Activated naive CD4-positive, alpha-beta T cell treated with anti-CD3 and anti-CD28 coated beads, Interleukin-2, amount 10 ng/mL, durations not matched to agents 7 days and 5 days (primary cell): ENCODE measurements at regions not wholly inside any gene's neighbourhood (a gene's known extent, or its start where the extent isn't known, plus 50 kb on each side); places are given as distances from the start of the nearest gene placed in this dataset.

Source experiments
- CTCF ChIA-PET: fragments of 350-600 bp; sonication (Branson Sonifier 250); formaldehyde crosslinking; loops from one replicate; lab custom pipeline; 2021; ENCODE audit warnings: antibody characterized with exemption; lab: Charles Lee
- DNase-seq: peaks from one replicate; pipeline ENCODE4 v3.0.0-alpha.2; 2020
- H3K27ac Mint-ChIP-seq: one replicate; pipeline ENCODE4 v1.8.0; 2021; ENCODE audit warnings: mild to moderate bottlenecking, moderate library complexity, mixed read lengths
- H3K27me3 Mint-ChIP-seq: one replicate; pipeline ENCODE4 v1.8.0; 2021; ENCODE audit warnings: mild to moderate bottlenecking, mixed read lengths
- H3K36me3 Mint-ChIP-seq: one replicate; pipeline ENCODE4 v1.8.0; 2021; ENCODE audit warnings: mixed read lengths
- H3K4me1 Mint-ChIP-seq: one replicate; pipeline ENCODE4 v1.8.0; 2021; ENCODE audit warnings: mixed read lengths
- H3K4me3 Mint-ChIP-seq: one replicate; pipeline ENCODE4 v1.8.0; 2021; ENCODE audit warnings: mild to moderate bottlenecking, moderate library complexity, mixed read lengths
- H3K9me3 Mint-ChIP-seq: one replicate; pipeline ENCODE4 v1.8.0; 2021; ENCODE audit warnings: mixed read lengths

- Mint-ChIP-seq H3K36me3 (no peaks in the 10 kb centered on the region), H3K9me3 (no peaks in the 10 kb centered on the region), H3K4me3 (no peak overlapping the region), H3K27me3 (peaks cover 4% of the 10 kb centered on the region), H3K4me1 (peaks cover 17% of the 10 kb centered on the region), H3K27ac (no peak overlapping the region)
- CTCF ChIA-PET, result no interaction called here
- DNase-seq, result no peak
Measured at GRCh38 chrX:16472345-16472744, 177.6 kb upstream of the S100G start.

- H3K27me3 Mint-ChIP-seq, result no peaks in the 10 kb centered on the region
- H3K27ac Mint-ChIP-seq, result no peak overlapping the region
- H3K4me3 Mint-ChIP-seq, result no peak overlapping the region
- CTCF ChIA-PET, result no interaction called here
- no peaks in the 10 kb centered on the region for H3K9me3 Mint-ChIP-seq
- peaks cover 17% of the 10 kb centered on the region for H3K4me1 Mint-ChIP-seq
- DNase-seq, result no peak
- no peaks in the 10 kb centered on the region for H3K36me3 Mint-ChIP-seq
Measured at GRCh38 chrX:16474511-16474910, 175.4 kb upstream of the S100G start.

- no peak for DNase-seq
- CTCF ChIA-PET, result no interaction called here
- Mint-ChIP-seq H3K4me3 (no peak overlapping the region), H3K4me1 (peaks cover 16% of the 10 kb centered on the region), H3K27ac (no peak overlapping the region), H3K9me3 (no peaks in the 10 kb centered on the region), H3K27me3 (no peaks in the 10 kb centered on the region), H3K36me3 (no peaks in the 10 kb centered on the region)
Measured at GRCh38 chrX:16476009-16476408, 173.9 kb upstream of the S100G start.

- CTCF ChIA-PET, result no interaction called here
Measured at GRCh38 chrX:16476692-16477091, 173.3 kb upstream of the S100G start.

DNA sequence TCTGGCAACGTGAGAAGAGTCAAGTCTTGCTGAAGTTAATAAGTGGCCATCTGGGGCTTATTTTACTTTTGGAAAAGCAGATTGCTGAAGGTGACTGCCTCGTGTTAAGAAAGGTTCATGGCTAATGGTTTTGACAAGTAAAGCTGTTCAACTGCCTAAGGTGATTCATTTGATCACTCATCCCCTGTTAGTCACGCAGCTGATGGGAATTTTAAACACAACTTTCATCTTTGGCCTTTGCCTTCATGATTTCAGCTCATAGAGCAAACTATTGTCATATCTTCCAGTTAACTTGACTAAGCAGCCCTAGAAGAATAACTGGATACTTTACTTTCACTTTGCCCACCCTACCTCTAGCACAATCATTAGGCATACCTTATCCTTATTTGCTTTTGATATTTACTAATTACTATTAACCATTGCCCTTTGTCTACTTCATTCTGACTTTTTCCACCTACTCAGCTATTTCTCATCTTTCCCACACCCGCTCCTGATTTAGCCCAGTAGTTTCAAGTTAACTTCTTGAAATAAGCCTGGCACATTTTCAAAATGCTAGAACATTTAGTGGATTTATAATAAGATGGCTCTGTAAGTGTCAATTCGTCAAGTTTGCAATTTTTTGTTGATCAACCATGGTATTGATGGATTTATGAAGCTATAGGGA, 170.6 kb upstream of the S100G start:
- Mint-ChIP-seq H3K36me3 (peaks cover 1% of the 10 kb centered on the region), H3K4me1 (peaks cover 9% of the 10 kb centered on the region), H3K27me3 (no peaks in the 10 kb centered on the region), H3K27ac (no peak overlapping the region), H3K9me3 (no peaks in the 10 kb centered on the region), H3K4me3 (no peak overlapping the region)
- CTCF ChIA-PET, result no interaction called here
- no peak for DNase-seq

More at GRCh38 chrX:16476692-16477091, 173.3 kb upstream of the S100G start:
- no peak overlapping the region for H3K4me3 Mint-ChIP-seq
- H3K27ac Mint-ChIP-seq, result no peak overlapping the region
- no peaks in the 10 kb centered on the region for H3K9me3 Mint-ChIP-seq
- H3K36me3 Mint-ChIP-seq, result no peaks in the 10 kb centered on the region
- peaks cover 12% of the 10 kb centered on the region for H3K4me1 Mint-ChIP-seq
- no peak for DNase-seq
- H3K27me3 Mint-ChIP-seq, result no peaks in the 10 kb centered on the region

GRCh38 chrX:16480049-16480448, 169.9 kb upstream of the S100G start:
- Mint-ChIP-seq H3K27ac (no peak overlapping the region), H3K9me3 (no peaks in the 10 kb centered on the region), H3K36me3 (peaks cover 1% of the 10 kb centered on the region), H3K4me3 (no peak overlapping the region), H3K4me1 (peaks cover 16% of the 10 kb centered on the region), H3K27me3 (no peaks in the 10 kb centered on the region)
- no peak for DNase-seq
- CTCF ChIA-PET, result no interaction called here

DNA sequence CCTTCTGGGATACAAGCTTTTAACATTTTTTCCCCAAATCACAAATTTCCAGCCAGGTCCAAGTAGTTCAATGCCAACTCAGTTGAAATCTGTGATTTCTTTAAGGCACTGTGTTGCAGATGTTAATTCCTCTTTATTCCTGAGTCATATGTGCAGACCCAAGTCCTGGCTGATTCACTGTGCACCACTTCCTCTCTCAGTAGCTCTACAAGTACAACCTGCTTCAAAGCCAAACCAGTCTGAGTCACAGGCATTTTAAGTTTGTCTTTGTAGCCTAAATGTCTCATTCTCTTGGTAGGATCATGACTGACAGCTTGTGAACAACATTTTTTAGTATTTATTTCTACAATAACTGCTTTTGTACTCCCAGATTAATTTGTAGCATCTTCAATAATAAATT, 165.6 kb upstream of the S100G start:
- H3K36me3 Mint-ChIP-seq, result peaks cover 1% of the 10 kb centered on the region
- peaks cover 16% of the 10 kb centered on the region for H3K4me1 Mint-ChIP-seq
- H3K4me3 Mint-ChIP-seq, result no peak overlapping the region
- no peaks in the 10 kb centered on the region for H3K9me3 Mint-ChIP-seq
- DNase-seq, result peak; percentile 34
- no peaks in the 10 kb centered on the region for H3K27me3 Mint-ChIP-seq
- peak overlapping the region; percentile 60 for H3K27ac Mint-ChIP-seq
- CTCF ChIA-PET, result no interaction called here

- CTCF ChIA-PET, result no interaction called here
- no peak overlapping the region for H3K27ac Mint-ChIP-seq
- H3K9me3 Mint-ChIP-seq, result no peaks in the 10 kb centered on the region
- H3K36me3 Mint-ChIP-seq, result peaks cover 1% of the 10 kb centered on the region
- H3K4me3 Mint-ChIP-seq, result no peak overlapping the region
- no peaks in the 10 kb centered on the region for H3K27me3 Mint-ChIP-seq
- H3K4me1 Mint-ChIP-seq, result peaks cover 16% of the 10 kb centered on the region
- no peak for DNase-seq
Measured at GRCh38 chrX:16487620-16488385, 162.2 kb upstream of the S100G start.

DNA sequence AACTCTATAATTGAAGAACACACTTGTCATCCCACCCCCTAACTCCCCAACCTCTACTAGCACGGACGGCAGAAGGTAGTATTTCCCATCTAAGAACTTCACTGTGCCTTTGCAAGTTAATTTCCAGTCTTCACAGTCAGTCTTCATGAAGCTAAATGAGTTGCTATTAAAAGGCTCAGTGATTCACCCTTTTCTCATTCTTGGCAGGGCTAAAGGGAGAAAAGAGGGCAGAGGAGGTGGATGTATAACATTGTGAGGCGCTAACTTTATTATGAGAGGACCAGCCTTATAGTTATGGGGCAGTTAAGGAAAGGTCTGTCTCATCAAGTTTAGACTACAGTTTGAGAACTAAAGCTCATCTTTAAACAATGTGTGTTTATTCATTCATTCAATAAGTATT, 161.0 kb upstream of the S100G start:
- Mint-ChIP-seq H3K4me1 (peaks cover 11% of the 10 kb centered on the region), H3K27ac (no peak overlapping the region), H3K9me3 (peaks cover 1% of the 10 kb centered on the region), H3K4me3 (no peak overlapping the region), H3K27me3 (no peaks in the 10 kb centered on the region), H3K36me3 (peaks cover 1% of the 10 kb centered on the region)
- CTCF ChIA-PET, result no interaction called here
- no peak for DNase-seq

- CTCF ChIA-PET, result no interaction called here
- H3K4me3 Mint-ChIP-seq, result no peak overlapping the region
- DNase-seq, result no peak
- H3K4me1 Mint-ChIP-seq, result no peaks in the 10 kb centered on the region
- H3K36me3 Mint-ChIP-seq, result no peaks in the 10 kb centered on the region
- peaks cover 1% of the 10 kb centered on the region for H3K9me3 Mint-ChIP-seq
- H3K27me3 Mint-ChIP-seq, result no peaks in the 10 kb centered on the region
- H3K27ac Mint-ChIP-seq, result no peak overlapping the region
Measured at GRCh38 chrX:16491461-16491860, 158.5 kb upstream of the S100G start.

DNA sequence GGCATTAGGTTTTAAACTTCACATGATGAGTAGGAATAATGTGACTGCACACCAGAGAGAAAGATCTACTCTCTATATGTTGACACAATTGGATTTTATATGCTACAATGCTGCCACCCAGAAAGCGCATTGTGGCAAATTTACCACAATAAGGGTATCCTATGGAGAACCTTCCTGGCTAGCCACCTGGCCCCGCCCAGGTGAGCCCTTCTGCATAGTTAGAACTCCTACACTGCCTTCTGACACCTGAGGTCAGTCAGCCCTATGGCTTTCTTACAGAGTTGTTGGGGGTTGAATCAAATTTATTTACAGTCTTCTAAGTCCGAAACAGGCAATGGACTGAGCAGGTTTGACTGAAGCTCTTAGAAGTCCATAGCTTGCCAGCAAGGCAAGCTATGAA, 153.8 kb upstream of the S100G start:
- Mint-ChIP-seq H3K4me1 (no peaks in the 10 kb centered on the region), H3K4me3 (no peak overlapping the region), H3K27me3 (no peaks in the 10 kb centered on the region), H3K36me3 (no peaks in the 10 kb centered on the region), H3K27ac (no peak overlapping the region), H3K9me3 (peaks cover 1% of the 10 kb centered on the region)
- DNase-seq, result no peak
- CTCF ChIA-PET, result no interaction called here

DNA sequence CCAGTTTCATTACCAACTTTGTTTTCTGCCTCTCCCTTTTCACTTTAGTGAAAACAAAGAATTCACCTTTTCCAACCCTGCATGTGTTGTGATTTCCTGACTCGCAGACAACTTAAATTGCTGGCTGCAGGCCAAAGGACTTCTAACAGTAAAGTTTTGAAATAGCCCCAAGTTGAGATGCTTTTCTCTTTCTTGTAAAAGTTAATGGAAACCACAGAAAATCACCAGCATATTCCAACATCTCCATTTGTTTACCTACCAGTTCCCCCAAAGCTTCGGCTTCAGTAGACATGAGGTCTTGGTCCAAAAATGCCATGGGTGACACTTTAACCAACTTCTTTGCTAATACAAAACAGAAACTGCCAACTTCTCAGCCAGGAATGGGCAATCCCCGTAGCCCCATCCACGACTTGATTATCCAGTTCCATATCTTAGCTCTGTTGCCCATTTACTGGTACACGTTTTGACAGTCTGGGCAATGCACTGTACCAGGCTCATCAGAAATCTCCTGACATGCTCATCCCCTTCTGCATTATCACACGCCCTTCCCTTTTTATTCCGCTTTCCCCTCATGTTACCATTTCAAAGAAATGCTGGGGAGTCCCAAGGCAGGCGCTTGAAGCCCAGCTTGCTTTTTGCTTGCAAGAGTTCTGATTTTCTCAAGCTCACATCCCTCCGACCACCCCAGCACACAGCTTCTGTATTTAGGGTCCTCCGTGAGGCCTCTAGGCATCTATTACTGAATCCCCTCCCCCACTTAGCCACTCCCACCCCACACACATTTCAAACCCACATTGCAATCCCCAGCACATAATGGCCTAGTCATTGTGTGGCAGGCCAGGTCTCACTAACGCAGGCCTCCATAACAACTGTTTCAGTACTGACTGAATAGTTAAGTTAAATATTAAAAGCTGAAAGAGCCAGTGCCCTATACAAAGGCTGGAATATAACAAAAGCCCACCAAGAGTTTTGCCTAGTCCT, 137.9 kb upstream of the S100G start:
- Mint-ChIP-seq H3K4me3 (no peak overlapping the region), H3K9me3 (peaks cover 5% of the 10 kb centered on the region), H3K27me3 (no peaks in the 10 kb centered on the region), H3K27ac (no peak overlapping the region), H3K4me1 (no peaks in the 10 kb centered on the region), H3K36me3 (no peaks in the 10 kb centered on the region)
- no peak for DNase-seq
- CTCF ChIA-PET, result no interaction called here

DNA sequence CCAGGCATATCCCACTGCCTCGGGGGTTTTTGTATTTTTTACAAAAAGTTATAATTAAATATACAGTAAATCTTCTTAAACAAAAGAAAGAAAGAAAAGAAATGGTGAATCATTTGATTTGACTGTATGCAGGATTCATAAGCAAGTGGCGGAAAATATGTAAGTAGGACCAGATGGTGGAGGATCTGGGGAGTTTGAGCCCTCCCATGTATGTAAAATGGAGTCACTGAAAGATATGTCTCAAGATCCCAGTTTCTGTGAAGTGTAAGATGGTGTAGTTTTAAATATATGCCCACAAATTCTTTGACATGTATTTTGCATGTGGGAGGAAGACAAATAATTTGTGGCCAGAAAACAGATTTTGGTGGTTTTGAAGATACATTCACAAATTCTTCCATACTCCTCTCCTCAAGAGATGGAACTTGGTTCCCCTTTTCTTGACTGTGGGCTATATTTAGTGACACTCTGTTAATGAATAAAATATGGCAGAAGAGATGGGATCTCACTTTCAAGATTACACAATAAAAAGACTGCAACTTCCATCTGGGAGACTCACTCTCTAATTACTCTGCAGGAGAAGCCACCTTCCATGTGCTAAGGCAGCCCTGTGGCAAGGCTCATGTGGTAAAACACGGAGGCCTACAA, 133.6 kb upstream of the S100G start:
- CTCF ChIA-PET, result no interaction called here
- Mint-ChIP-seq H3K4me3 (no peak overlapping the region), H3K4me1 (no peaks in the 10 kb centered on the region), H3K9me3 (peaks cover 5% of the 10 kb centered on the region), H3K36me3 (peaks cover 1% of the 10 kb centered on the region), H3K27ac (no peak overlapping the region), H3K27me3 (no peaks in the 10 kb centered on the region)
- no peak for DNase-seq

GRCh38 chrX:16517039-16517605, 132.8 kb upstream of the S100G start:
- H3K27ac Mint-ChIP-seq, result no peak overlapping the region
- no peak overlapping the region for H3K4me3 Mint-ChIP-seq
- peaks cover 1% of the 10 kb centered on the region for H3K36me3 Mint-ChIP-seq
- CTCF ChIA-PET, result no interaction called here
- no peaks in the 10 kb centered on the region for H3K4me1 Mint-ChIP-seq
- H3K27me3 Mint-ChIP-seq, result no peaks in the 10 kb centered on the region
- peaks cover 5% of the 10 kb centered on the region for H3K9me3 Mint-ChIP-seq
- no peak for DNase-seq
